NCI-H1694 treated with DMSO at 0.1 percent for 48 hours (cell line): ENCODE measurements at regions not wholly inside any gene's neighbourhood (a gene's known extent, or its start where the extent isn't known, plus 50 kb on each side); places are given as distances from the start of the nearest gene placed in this dataset.

Experiments
- DNase-seq: peaks from one replicate; lab custom pipeline; 2025; lab: John Stamatoyannopoulos, UW

GRCh38 chr14:97581016-97581415 lies 783.8 kb downstream of the VRK1 start:
- DNase-seq, result no peak

- no peak for DNase-seq
Observed at GRCh38 chr14:97582022-97582421, 784.8 kb downstream of the VRK1 start.

- no peak for DNase-seq
Observed at GRCh38 chr14:97584528-97584927, 787.3 kb downstream of the VRK1 start.

- no peak for DNase-seq
Observed at GRCh38 chr14:97592341-97592980, 795.3 kb downstream of the VRK1 start.

GRCh38 chr14:97594306-97594705 lies 797.1 kb downstream of the VRK1 start:
- no peak for DNase-seq

- DNase-seq, result no peak
Observed at GRCh38 chr14:97602438-97603117, 805.4 kb downstream of the VRK1 start.

- no peak for DNase-seq
Observed at GRCh38 chr14:97603201-97603600, 806.0 kb downstream of the VRK1 start.

GRCh38 chr14:97604731-97605130 lies 807.5 kb downstream of the VRK1 start:
- DNase-seq, result no peak

GRCh38 chr14:97618401-97618800 lies 821.2 kb downstream of the VRK1 start:
- DNase-seq, result no peak

- DNase-seq, result no peak
Observed at GRCh38 chr14:97618917-97619690, 821.9 kb downstream of the VRK1 start.

- no peak for DNase-seq
Observed at GRCh38 chr14:97620066-97620465, 822.9 kb downstream of the VRK1 start.

- DNase-seq, result no peak
Observed at GRCh38 chr14:97624985-97625384, 827.8 kb downstream of the VRK1 start.

- DNase-seq, result peak; percentile 57
Observed at GRCh38 chr14:97625477-97625876, 828.3 kb downstream of the VRK1 start.

- peak; percentile 84 for DNase-seq
Observed at GRCh38 chr14:97626088-97626487, 828.9 kb downstream of the VRK1 start.

- no peak for DNase-seq
Observed at GRCh38 chr14:97630249-97630648, 833.1 kb downstream of the VRK1 start.

- DNase-seq, result no peak
Observed at GRCh38 chr14:97633131-97633738, 836.1 kb downstream of the VRK1 start.

GRCh38 chr14:97634751-97635150 lies 837.6 kb downstream of the VRK1 start:
- DNase-seq, result peak; percentile 46

GRCh38 chr14:97638864-97639263 lies 841.7 kb downstream of the VRK1 start:
- DNase-seq, result no peak

GRCh38 chr14:97640031-97640430 lies 842.8 kb downstream of the VRK1 start:
- DNase-seq, result no peak

GRCh38 chr14:97641827-97642226 lies 844.6 kb downstream of the VRK1 start:
- peak; percentile 42 for DNase-seq

- no peak for DNase-seq
Observed at GRCh38 chr14:97642631-97643030, 845.4 kb downstream of the VRK1 start.

- no peak for DNase-seq
Observed at GRCh38 chr14:97644365-97644764, 847.2 kb downstream of the VRK1 start.

GRCh38 chr14:97649752-97650151 lies 852.6 kb downstream of the VRK1 start:
- DNase-seq, result no peak
